OCI-LY3 (cell line): ENCODE measurements at regions not wholly inside any gene's neighbourhood (a gene's known extent, or its start where the extent isn't known, plus 50 kb on each side); places are given as distances from the start of the nearest gene placed in this dataset.

ENCODE experiments used
- H2AFZ ChIP-seq: fragments of 200-600, 300-600 bp; shearing (Covaris generic); 2 replicates; pipeline ENCODE4 v1.6.0; 2014; ENCODE audit warnings: antibody characterized with exemption, low read depth, low read length
- H3K27ac ChIP-seq: fragments of 200-600, 300-600 bp; sonication (generic); 2 replicates; pipeline ENCODE4 v1.5.1; 2014; ENCODE audit warnings: mild to moderate bottlenecking, low read length, moderate library complexity, mixed read lengths
- H3K27me3 ChIP-seq: fragments of 200-600, 300-600 bp; sonication (generic); 2 replicates; pipeline ENCODE4 v1.6.1; 2014; ENCODE audit warnings: low read depth, low read length, mixed read lengths
- H3K36me3 ChIP-seq: fragments of 200-600, 300-600 bp; sonication (generic); replicated peaks from 2 replicates; pipeline ENCODE3; 2014; ENCODE audit warnings: low read depth, low read length, mixed read lengths
- H3K4me1 ChIP-seq: fragments of 300-600, 200-600 bp; sonication (generic); 2 replicates; pipeline ENCODE4 v1.6.1; 2014; ENCODE audit warnings: low read length, mixed read lengths
- H3K4me2 ChIP-seq: fragments of 200-600, 300-600 bp; sonication (generic); 2 replicates; pipeline ENCODE4 v1.6.1; 2014; ENCODE audit warnings: low read length, mixed read lengths
- H3K4me3 ChIP-seq: fragments of 300-600, 200-600 bp; sonication (generic); 2 replicates; pipeline ENCODE4 v1.5.1; 2014; ENCODE audit warnings: antibody characterized with exemption, mild to moderate bottlenecking, low read length, moderate library complexity
- H3K79me2 ChIP-seq: fragments of 300-600, 200-600 bp; shearing (Covaris generic); 2 replicates; pipeline ENCODE4 v1.6.1; 2014; ENCODE audit warnings: mild to moderate bottlenecking, low read length, mixed read lengths
- H3K9ac ChIP-seq: fragments of 300-600, 200-600 bp; shearing (Covaris generic); 2 replicates; pipeline ENCODE4 v1.6.0; 2014; ENCODE audit warnings: mild to moderate bottlenecking, low read length, moderate library complexity
- H3K9me3 ChIP-seq: fragments of 200-600, 300-600 bp; shearing (Covaris generic); 2 replicates; pipeline ENCODE4 v1.6.1; 2014; ENCODE audit warnings: low read length, mixed read lengths; ENCODE audit not compliant: insufficient read depth
- H4K20me1 ChIP-seq: fragments of 200-600, 300-600 bp; sonication (generic); 2 replicates; pipeline ENCODE4 v1.6.1; 2016; ENCODE audit warnings: low read length, mixed read lengths; ENCODE audit not compliant: insufficient read depth
- EZH2phosphoT487 ChIP-seq: fragments of 200-600 bp; shearing (Covaris generic); IDR thresholded peaks from 2 replicates; pipeline ENCODE4 v1.6.1; 2018; ENCODE audit warnings: antibody characterized with exemption, mixed run types, low read depth
- TF ChIP-seq, protein P1 (sequence below): fragments of 200-600, 300-600 bp; sonication (generic); IDR thresholded peaks from 2 replicates; pipeline ENCODE4 v1.5.1; 2014; ENCODE audit warnings: antibody characterized with exemption, low read length, low read depth

DNA sequence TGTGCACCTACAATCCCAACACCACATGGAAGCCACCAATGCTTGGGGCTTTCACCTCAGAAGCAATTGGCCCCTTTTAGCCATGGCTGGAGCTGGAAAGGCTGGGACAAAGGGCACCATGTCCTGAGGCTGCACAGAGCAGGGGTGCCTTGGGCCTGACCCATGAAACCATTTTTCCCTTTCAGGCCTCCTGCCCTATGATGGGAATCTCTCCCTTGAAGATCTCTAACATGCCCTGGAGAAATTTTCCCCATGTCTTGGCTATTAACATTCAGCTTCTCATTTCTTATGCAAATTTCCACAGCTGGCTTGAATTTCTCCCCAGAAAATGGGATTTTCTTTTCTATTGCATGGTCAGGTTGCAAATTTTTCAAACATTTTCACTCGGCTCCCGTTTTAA is 823.6 kb downstream of the GALC start:
- Histone ChIP-seq H3K79me2 (no peaks in the 10 kb centered on the region), H3K4me2 (0 out of 2 replicates have a peak overlapping the region, but pooled peaks have one; percentile 5), H3K4me3 (no peak overlapping the region), H3K27ac (no peak overlapping the region), H3K9me3 (no peaks in the 10 kb centered on the region), H3K9ac (no peak overlapping the region), H4K20me1 (no peaks in the 10 kb centered on the region), H3K4me1 (peaks cover 21% of the 10 kb centered on the region), H3K27me3 (no peaks in the 10 kb centered on the region), H2AFZ (no peak overlapping the region), H3K36me3 (no peaks in the 10 kb centered on the region)
- TF ChIP-seq, protein P1, sequence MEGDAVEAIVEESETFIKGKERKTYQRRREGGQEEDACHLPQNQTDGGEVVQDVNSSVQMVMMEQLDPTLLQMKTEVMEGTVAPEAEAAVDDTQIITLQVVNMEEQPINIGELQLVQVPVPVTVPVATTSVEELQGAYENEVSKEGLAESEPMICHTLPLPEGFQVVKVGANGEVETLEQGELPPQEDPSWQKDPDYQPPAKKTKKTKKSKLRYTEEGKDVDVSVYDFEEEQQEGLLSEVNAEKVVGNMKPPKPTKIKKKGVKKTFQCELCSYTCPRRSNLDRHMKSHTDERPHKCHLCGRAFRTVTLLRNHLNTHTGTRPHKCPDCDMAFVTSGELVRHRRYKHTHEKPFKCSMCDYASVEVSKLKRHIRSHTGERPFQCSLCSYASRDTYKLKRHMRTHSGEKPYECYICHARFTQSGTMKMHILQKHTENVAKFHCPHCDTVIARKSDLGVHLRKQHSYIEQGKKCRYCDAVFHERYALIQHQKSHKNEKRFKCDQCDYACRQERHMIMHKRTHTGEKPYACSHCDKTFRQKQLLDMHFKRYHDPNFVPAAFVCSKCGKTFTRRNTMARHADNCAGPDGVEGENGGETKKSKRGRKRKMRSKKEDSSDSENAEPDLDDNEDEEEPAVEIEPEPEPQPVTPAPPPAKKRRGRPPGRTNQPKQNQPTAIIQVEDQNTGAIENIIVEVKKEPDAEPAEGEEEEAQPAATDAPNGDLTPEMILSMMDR, result no peak
- TF ChIP-seq EZH2phosphoT487, result no peak

DNA sequence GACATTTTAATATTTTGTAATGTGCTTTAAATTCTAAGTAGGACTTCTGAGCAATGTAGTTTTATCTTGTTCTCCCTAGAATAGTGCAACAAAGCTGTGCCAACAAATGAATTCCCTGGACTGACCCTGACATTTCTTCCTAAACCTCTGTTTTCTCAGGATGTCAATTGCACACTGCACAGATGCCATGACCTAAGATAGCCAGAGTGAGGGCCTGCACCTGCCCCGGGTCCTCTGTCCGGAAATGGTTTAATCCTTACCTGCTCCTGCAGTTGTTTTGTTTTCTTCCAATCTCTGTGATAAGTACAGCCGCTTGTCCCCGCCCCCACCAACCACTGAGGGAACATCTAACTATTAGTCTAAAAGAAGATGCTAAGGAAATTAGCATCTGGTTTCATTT is 831.5 kb downstream of the GALC start:
- TF ChIP-seq, protein P1, result no peak
- no peak for TF ChIP-seq EZH2phosphoT487
- Histone ChIP-seq H3K9me3 (no peaks in the 10 kb centered on the region), H3K4me2 (no peak overlapping the region), H3K36me3 (no peaks in the 10 kb centered on the region), H3K27me3 (no peaks in the 10 kb centered on the region), H4K20me1 (no peaks in the 10 kb centered on the region), H2AFZ (no peak overlapping the region), H3K4me3 (no peak overlapping the region), H3K9ac (no peak overlapping the region), H3K79me2 (no peaks in the 10 kb centered on the region), H3K4me1 (peaks cover 18% of the 10 kb centered on the region), H3K27ac (no peak overlapping the region)

DNA sequence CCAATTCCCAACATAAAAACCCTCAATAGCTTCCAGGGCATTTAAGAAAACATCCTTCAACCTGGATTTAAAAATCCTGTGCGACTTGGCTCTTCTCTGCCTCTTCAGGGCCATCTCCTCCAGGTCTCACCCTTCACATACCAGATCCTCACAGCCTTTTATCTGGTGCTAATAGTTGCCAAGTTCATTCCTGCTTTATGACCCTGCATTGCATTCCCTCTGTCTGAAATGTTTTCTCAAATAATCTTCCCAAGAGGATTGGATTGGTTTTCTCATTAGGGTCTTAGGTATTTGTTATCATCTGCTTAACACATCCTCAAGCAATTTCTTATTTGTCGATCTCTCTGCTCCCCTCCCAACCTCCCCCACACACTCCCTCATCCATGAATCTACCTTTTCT is 832.0 kb downstream of the GALC start:
- Histone ChIP-seq H3K9ac (no peak overlapping the region), H3K27ac (no peak overlapping the region)
- no peak for TF ChIP-seq EZH2phosphoT487
- TF ChIP-seq, protein P1, result no peak

DNA sequence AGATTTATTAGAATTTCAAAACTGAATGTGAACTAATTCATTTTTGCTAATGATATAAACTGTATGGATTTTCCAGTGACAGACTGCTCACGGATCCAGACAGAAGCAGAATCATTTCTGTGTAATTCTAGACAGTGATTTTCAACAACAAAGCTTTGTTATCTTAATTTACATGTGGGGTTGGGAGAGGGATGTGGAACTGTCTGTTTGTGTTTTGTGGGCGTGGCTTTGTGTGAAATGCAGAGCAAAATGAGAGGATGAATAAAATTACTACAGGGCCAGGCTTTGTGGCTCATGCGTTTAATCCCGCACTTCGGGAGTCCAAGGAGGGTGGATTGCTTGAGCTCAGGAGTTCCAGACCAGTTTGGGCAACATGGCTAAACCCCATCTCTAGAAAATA is 834.7 kb downstream of the GALC start:
- Histone ChIP-seq H3K79me2 (no peaks in the 10 kb centered on the region), H3K27me3 (no peaks in the 10 kb centered on the region), H3K36me3 (no peaks in the 10 kb centered on the region), H3K4me3 (no peak overlapping the region), H3K9me3 (no peaks in the 10 kb centered on the region), H2AFZ (no peak overlapping the region), H4K20me1 (no peaks in the 10 kb centered on the region), H3K9ac (no peak overlapping the region), H3K4me2 (no peak overlapping the region), H3K27ac (no peak overlapping the region), H3K4me1 (peaks cover 47% of the 10 kb centered on the region)
- no peak for TF ChIP-seq EZH2phosphoT487
- TF ChIP-seq, protein P1, result no peak

More for the DNA sequence above, 832.0 kb downstream of the GALC start:
- Histone ChIP-seq H3K4me3 (no peak overlapping the region), H4K20me1 (no peaks in the 10 kb centered on the region), H2AFZ (no peak overlapping the region), H3K79me2 (no peaks in the 10 kb centered on the region), H3K27me3 (no peaks in the 10 kb centered on the region), H3K4me2 (no peak overlapping the region), H3K9me3 (no peaks in the 10 kb centered on the region), H3K4me1 (peaks cover 21% of the 10 kb centered on the region), H3K36me3 (no peaks in the 10 kb centered on the region)
